Esophagus squamous epithelium (tissue), 5 donors: ENCODE measurements at regions not wholly inside any gene's neighbourhood (a gene's known extent, or its start where the extent isn't known, plus 50 kb on each side); places are given as distances from the start of the nearest gene placed in this dataset.

Experiments
- DNase-seq: peaks from one replicate; lab custom pipeline; 2025; lab: John Stamatoyannopoulos, UW
- H3K27ac ChIP-seq, 4 donors: fragments of 200-600 bp; sonication (generic); one replicate each; pipeline ENCODE4 v1.5.1; 2016 to 2019; ENCODE audit warnings: mild to moderate bottlenecking in 1 of 4
- H3K27me3 ChIP-seq, 4 donors: fragments of 200-600 bp; sonication (generic); 1 replicate in 3 of 4; 2 replicates in 1 of 4; pipeline versions ENCODE4 v1.5.1 to v1.6.0; 2017 to 2021; ENCODE audit warnings: antibody characterized with exemption in 1 of 4
- H3K36me3 ChIP-seq, 3 donors: fragments of 200-600 bp; sonication (generic); one replicate each; pipeline ENCODE4 v1.5.1; 2016 to 2019
- H3K4me1 ChIP-seq, 3 donors: fragments of 200-600 bp; sonication (generic); one replicate each; pipeline ENCODE4 v1.5.1; 2017 to 2019
- H3K4me3 ChIP-seq, 4 donors: fragments of 200-600 bp; sonication (generic); 1 replicate in 3 of 4; 2 replicates in 1 of 4; pipeline ENCODE4 v1.5.1; 2016 to 2019; ENCODE audit warnings: mild to moderate bottlenecking in 2 of 4, moderate library complexity in 1 of 4
- H3K9me3 ChIP-seq, 3 donors: fragments of 200-600 bp; sonication (generic); one replicate each; pipeline ENCODE4 v1.5.1; 2016 to 2019
- POLR2A ChIP-seq, 4 donors: fragments of 450-650 bp; IDR thresholded peaks; one replicate each; pipeline ENCODE4 v1.6.1; 2017; ENCODE audit warnings: antibody characterized with exemption in 4 of 4, mild to moderate bottlenecking in 4 of 4, moderate library complexity in 3 of 4
- WGBS, 2 donors: methylation state at CpG; one replicate each; pipeline ENCODE4 v1.1.5; 2018; 5-methylcytosine and 5-hydroxymethylcytosine counted together
- intact Hi-C: fragments of 100-400 bp; cut with DNase I; formaldehyde crosslinking; loops from one replicate; pipeline ENCODE4 v1.15.0; 2022
- TF ChIP-seq, protein P1 (sequence below), 6 experiments: fragments of 450-650 bp in 4 of 6; fragments of 200-600 bp in 2 of 6; sonication (generic) in 2 of 6; IDR thresholded peaks; one replicate each; pipeline ENCODE4 v1.5.1; 2016 to 2019; ENCODE audit warnings: antibody characterized with exemption in 6 of 6, mild to moderate bottlenecking in 4 of 6, moderate library complexity in 4 of 6
- donor health status: DM: yes; HTN: yes; CAD: no.

DNA sequence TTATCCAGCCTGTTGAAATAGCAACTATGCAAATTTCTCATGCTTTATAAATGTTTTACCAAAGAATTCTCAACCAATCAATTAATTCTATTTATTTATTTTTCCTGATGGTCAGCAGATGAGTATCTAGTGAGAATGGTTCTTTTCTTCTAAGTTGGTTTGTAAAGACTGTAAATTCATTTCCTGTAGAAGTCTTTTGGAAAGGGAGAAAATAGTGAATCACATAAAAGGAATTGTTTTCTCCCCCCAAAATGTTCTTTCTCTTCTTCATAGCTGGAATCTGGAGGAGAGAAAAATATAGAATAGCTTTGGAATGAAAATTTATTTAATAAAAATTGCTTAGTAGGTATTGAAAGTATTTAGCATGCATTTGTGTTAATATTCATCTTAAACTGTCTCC, 836.1 kb upstream of the ZEB2 start:
- Histone ChIP-seq H3K27ac (no peak overlapping the region), H3K36me3 (no peaks in the 10 kb centered on the region), H3K9me3 (no peaks in the 10 kb centered on the region), H3K4me1 (no peaks in the 10 kb centered on the region), H3K4me3 (no peak overlapping the region), H3K27me3 (no peaks in the 10 kb centered on the region)
- TF ChIP-seq, protein P1, sequence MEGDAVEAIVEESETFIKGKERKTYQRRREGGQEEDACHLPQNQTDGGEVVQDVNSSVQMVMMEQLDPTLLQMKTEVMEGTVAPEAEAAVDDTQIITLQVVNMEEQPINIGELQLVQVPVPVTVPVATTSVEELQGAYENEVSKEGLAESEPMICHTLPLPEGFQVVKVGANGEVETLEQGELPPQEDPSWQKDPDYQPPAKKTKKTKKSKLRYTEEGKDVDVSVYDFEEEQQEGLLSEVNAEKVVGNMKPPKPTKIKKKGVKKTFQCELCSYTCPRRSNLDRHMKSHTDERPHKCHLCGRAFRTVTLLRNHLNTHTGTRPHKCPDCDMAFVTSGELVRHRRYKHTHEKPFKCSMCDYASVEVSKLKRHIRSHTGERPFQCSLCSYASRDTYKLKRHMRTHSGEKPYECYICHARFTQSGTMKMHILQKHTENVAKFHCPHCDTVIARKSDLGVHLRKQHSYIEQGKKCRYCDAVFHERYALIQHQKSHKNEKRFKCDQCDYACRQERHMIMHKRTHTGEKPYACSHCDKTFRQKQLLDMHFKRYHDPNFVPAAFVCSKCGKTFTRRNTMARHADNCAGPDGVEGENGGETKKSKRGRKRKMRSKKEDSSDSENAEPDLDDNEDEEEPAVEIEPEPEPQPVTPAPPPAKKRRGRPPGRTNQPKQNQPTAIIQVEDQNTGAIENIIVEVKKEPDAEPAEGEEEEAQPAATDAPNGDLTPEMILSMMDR (IDR thresholded peaks at IDR 0.05), result no peak
- no peak for TF ChIP-seq POLR2A (IDR thresholded peaks at IDR 0.05)
- intact Hi-C loops, result no loop called here
- DNase-seq, result no peak

GRCh38 chr2:145352484-145352883, 832.6 kb upstream of the ZEB2 start:
- 33 to 51% methylated on average over 5 of the region's 5 CpGs for WGBS, 2 donors
- intact Hi-C loops, result no loop called here
- no peaks in the 10 kb centered on the region for H3K27me3 ChIP-seq
- H3K36me3 ChIP-seq, result no peaks in the 10 kb centered on the region
- H3K4me3 ChIP-seq, result no peak overlapping the region
- H3K9me3 ChIP-seq, result no peaks in the 10 kb centered on the region
- DNase-seq, result no peak
- H3K27ac ChIP-seq, result no peak overlapping the region
- TF ChIP-seq POLR2A (IDR thresholded peaks at IDR 0.05), result no peak
- TF ChIP-seq, protein P1 (IDR thresholded peaks at IDR 0.05), result no peak
- H3K4me1 ChIP-seq, result no peaks in the 10 kb centered on the region

GRCh38 chr2:145351864-145352425, 832.0 kb upstream of the ZEB2 start:
- TF ChIP-seq, protein P1 (IDR thresholded peaks at IDR 0.05), result no peak
- TF ChIP-seq POLR2A (IDR thresholded peaks at IDR 0.05), result no peak

GRCh38 chr2:145350011-145350410, 830.1 kb upstream of the ZEB2 start:
- Histone ChIP-seq H3K4me1 (no peaks in the 10 kb centered on the region), H3K36me3 (no peaks in the 10 kb centered on the region), H3K4me3 (no peak overlapping the region), H3K27me3 (no peaks in the 10 kb centered on the region), H3K9me3 (no peaks in the 10 kb centered on the region), H3K27ac (no peak overlapping the region)
- 57 to 66% methylated on average over 3 of the region's 3 CpGs for WGBS, 2 donors
- DNase-seq, result no peak
- intact Hi-C loops, result no loop called here
- TF ChIP-seq POLR2A (IDR thresholded peaks at IDR 0.05), result no peak
- TF ChIP-seq, protein P1 (IDR thresholded peaks at IDR 0.05), result no peak

More at GRCh38 chr2:145351864-145352425, 832.0 kb upstream of the ZEB2 start:
- H3K27me3 ChIP-seq, result no peaks in the 10 kb centered on the region
- 71 to 73% methylated on average over 2 of the region's 2 CpGs for WGBS, 2 donors
- DNase-seq, result no peak
- no peaks in the 10 kb centered on the region for H3K36me3 ChIP-seq
- intact Hi-C loops, result no loop called here
- no peak overlapping the region for H3K27ac ChIP-seq
- no peaks in the 10 kb centered on the region for H3K4me1 ChIP-seq
- no peak overlapping the region for H3K4me3 ChIP-seq
- H3K9me3 ChIP-seq, result no peaks in the 10 kb centered on the region

GRCh38 chr2:145344076-145344724, 824.3 kb upstream of the ZEB2 start:
- Histone ChIP-seq H3K27ac (no peak overlapping the region), H3K27me3 (no peaks in the 10 kb centered on the region), H3K36me3 (no peaks in the 10 kb centered on the region), H3K4me1 (no peaks in the 10 kb centered on the region), H3K9me3 (no peaks in the 10 kb centered on the region), H3K4me3 (no peak overlapping the region)
- TF ChIP-seq, protein P1 (IDR thresholded peaks at IDR 0.05), result no peak
- no peak for TF ChIP-seq POLR2A (IDR thresholded peaks at IDR 0.05)
- DNase-seq, result no peak
- intact Hi-C loops, result no loop called here
